Mucosa of gallbladder (tissue), 1 donor: ENCODE measurements at regions not wholly inside any gene's neighbourhood (a gene's known extent, or its start where the extent isn't known, plus 50 kb on each side); places are given as distances from the start of the nearest gene placed in this dataset.
A peak's percentile ranks its signal among the peaks of the same experiment; 100 is the strongest.
"Not testable (repeated sequence)": the region's sequence is repeated elsewhere in the genome, so short reads cannot be mapped to it uniquely, and the experiment has no call there.

Source experiments
- DNase-seq: peaks from one replicate; pipeline ENCODE4 v3.0.0-alpha.2; 2020; ENCODE audit warnings: low spot score
- donor health status: DM: no; HTN: no; CAD: no.

- peak; percentile 59 for DNase-seq
Measured at GRCh38 chr4:101730291-101731117, 60.0 kb upstream of the BANK1 start.

GRCh38 chr4:101727238-101727637, 63.3 kb upstream of the BANK1 start:
- no peak for DNase-seq

GRCh38 chr4:101724093-101724492, 66.4 kb upstream of the BANK1 start:
- no peak for DNase-seq

- DNase-seq: no peak
Measured at GRCh38 chr4:101718810-101719209, 71.7 kb upstream of the BANK1 start.

- no peak for DNase-seq
Measured at GRCh38 chr4:101711590-101712260, 78.8 kb upstream of the BANK1 start.

- no peak for DNase-seq
Measured at GRCh38 chr4:101710806-101711205, 79.7 kb upstream of the BANK1 start.

GRCh38 chr4:101708293-101709039, 82.1 kb upstream of the BANK1 start:
- no peak for DNase-seq

GRCh38 chr4:101707596-101707995, 82.9 kb upstream of the BANK1 start:
- no peak for DNase-seq

- no peak for DNase-seq
Measured at GRCh38 chr4:101706535-101707057, 83.9 kb upstream of the BANK1 start.

GRCh38 chr4:101701551-101701950, 89.0 kb upstream of the BANK1 start:
- no peak for DNase-seq

GRCh38 chr4:101699441-101700124, 90.9 kb upstream of the BANK1 start:
- no peak for DNase-seq

GRCh38 chr4:101697266-101697665, 93.3 kb upstream of the BANK1 start:
- no peak for DNase-seq

GRCh38 chr4:101696276-101697010, 94.1 kb upstream of the BANK1 start:
- DNase-seq: no peak

GRCh38 chr4:101695176-101695575, 95.4 kb upstream of the BANK1 start:
- no peak for DNase-seq

GRCh38 chr4:101694403-101694802, 96.1 kb upstream of the BANK1 start:
- DNase-seq: not testable (repeated sequence)

GRCh38 chr4:101693842-101694398, 96.6 kb upstream of the BANK1 start:
- DNase-seq: no peak

GRCh38 chr4:101689220-101689619, 101.3 kb upstream of the BANK1 start:
- no peak for DNase-seq

GRCh38 chr4:101685126-101685525, 105.4 kb upstream of the BANK1 start:
- DNase-seq: no peak

GRCh38 chr4:101682946-101683345, 107.6 kb upstream of the BANK1 start:
- DNase-seq: no peak

GRCh38 chr4:101678180-101678579, 112.3 kb upstream of the BANK1 start:
- DNase-seq: no peak

GRCh38 chr4:101670897-101671296, 119.6 kb upstream of the BANK1 start:
- no peak for DNase-seq
